Thymus (tissue), 11 donors: ENCODE measurements at regions not wholly inside any gene's neighbourhood (a gene's known extent, or its start where the extent isn't known, plus 50 kb on each side); places are given as distances from the start of the nearest gene placed in this dataset.
"Not testable (repeated sequence)": the region's sequence is repeated elsewhere in the genome, so short reads cannot be mapped to it uniquely, and the experiment has no call there.

Experiments
- DNase-seq, 9 donors: peaks; one replicate each; pipeline ENCODE4 v3.0.0-alpha.2; 2013; ENCODE audit warnings: low spot score in 9 of 9, low read depth in 6 of 9, missing footprints in 1 of 9
- H3K27ac ChIP-seq, 2 donors: one replicate each; pipeline ENCODE4 v1.5.1; 2013; ENCODE audit warnings: control low read depth in 1 of 2, low read depth in 1 of 2, low read length in 1 of 2, mild to moderate bottlenecking in 1 of 2, moderate library complexity in 1 of 2
- H3K27me3 ChIP-seq, 2 donors: one replicate each; pipeline ENCODE4 v1.5.1; 2013; ENCODE audit warnings: low read length in 1 of 2; ENCODE audit not compliant: control insufficient read depth in 2 of 2, insufficient read depth in 1 of 2
- H3K36me3 ChIP-seq, 2 donors: one replicate each; pipeline ENCODE4 v1.5.1; 2013; ENCODE audit warnings: low read length in 1 of 2, mild to moderate bottlenecking in 1 of 2, moderate library complexity in 1 of 2; ENCODE audit not compliant: control insufficient read depth in 2 of 2, insufficient read depth in 2 of 2
- H3K4me1 ChIP-seq, 2 donors: one replicate each; pipeline ENCODE4 v1.5.1; 2013; ENCODE audit warnings: low read length in 2 of 2; ENCODE audit not compliant: control insufficient read depth in 2 of 2, insufficient read depth in 2 of 2
- H3K4me3 ChIP-seq, 2 donors: one replicate each; pipeline ENCODE4 v1.5.1; 2013; ENCODE audit warnings: low read length in 2 of 2, control low read depth in 1 of 2, mild to moderate bottlenecking in 1 of 2
- H3K9me3 ChIP-seq, 2 donors: one replicate each; pipeline ENCODE4 v1.5.1; 2013; ENCODE audit warnings: low read length in 1 of 2, mild to moderate bottlenecking in 1 of 2; ENCODE audit not compliant: control insufficient read depth in 2 of 2, insufficient read depth in 1 of 2
- WGBS: extraction: QIAGEN DNeasy Blood & Tissue Kit; methylation state at CpG from one replicate; pipeline ENCODE4 v1.1.7; 2013; 5-methylcytosine and 5-hydroxymethylcytosine counted together
- donor health status: healthy.

DNA sequence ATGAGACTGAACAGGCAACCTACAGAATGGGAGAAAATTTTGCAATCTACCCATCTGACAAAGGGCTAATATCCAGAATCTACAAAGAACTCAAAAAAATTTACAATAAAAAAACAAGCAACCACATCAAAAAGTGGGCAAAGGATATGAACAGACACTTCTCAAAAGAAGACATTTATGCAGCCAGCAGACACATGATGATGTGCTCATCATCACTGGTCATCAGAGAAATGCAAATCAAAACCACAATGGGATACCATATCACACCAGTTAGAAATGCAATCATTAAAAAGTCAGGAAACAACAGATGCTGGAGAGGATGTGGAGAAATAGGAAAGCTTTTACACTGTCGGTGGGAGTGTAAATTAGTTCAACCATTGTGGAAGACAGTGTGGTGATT is 51.7 kb upstream of the PAXBP1 start:
- H3K36me3 ChIP-seq, H3K27me3 ChIP-seq, H3K27ac ChIP-seq, DNase-seq, H3K4me1 ChIP-seq, H3K9me3 ChIP-seq, H3K4me3 ChIP-seq: not testable (repeated sequence)
- whole genome bisulfite sequencing, result 94% methylated on average over 1 of the region's 1 CpG

DNA sequence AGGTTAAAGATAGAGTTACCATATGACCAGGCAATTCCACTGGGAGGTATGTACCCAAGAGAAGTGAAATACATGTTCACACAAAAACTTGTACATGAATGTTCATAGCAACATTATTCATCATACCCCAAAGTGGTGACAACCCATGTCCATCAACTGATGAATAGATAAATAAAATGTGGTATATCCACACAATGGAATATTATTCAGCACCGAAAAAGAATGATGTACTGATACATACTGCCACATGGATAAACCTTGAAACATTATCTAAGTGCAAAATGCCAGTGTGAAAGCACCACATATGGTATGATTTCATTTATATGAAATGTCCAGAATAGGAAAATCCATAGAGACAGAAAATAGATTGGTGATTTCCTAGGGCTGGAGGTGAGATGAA is 53.4 kb upstream of the PAXBP1 start:
- H3K27me3 ChIP-seq, result no peaks in the 10 kb centered on the region
- H3K4me3 ChIP-seq, result no peak overlapping the region
- no peaks in the 10 kb centered on the region for H3K9me3 ChIP-seq
- no peak for DNase-seq
- no peaks in the 10 kb centered on the region for H3K36me3 ChIP-seq
- no peak overlapping the region for H3K27ac ChIP-seq
- no peaks in the 10 kb centered on the region for H3K4me1 ChIP-seq
- 98% methylated on average over 1 of the region's 1 CpG for WGBS

- H3K36me3 ChIP-seq, result no peaks in the 10 kb centered on the region
- WGBS, result 63% methylated on average over 9 of the region's 9 CpGs
- no peaks in the 10 kb centered on the region for H3K9me3 ChIP-seq
- H3K4me3 ChIP-seq, result no peak overlapping the region
- H3K27ac ChIP-seq, result no peak overlapping the region
- no peaks in the 10 kb centered on the region for H3K4me1 ChIP-seq
- DNase-seq, result peak in 8 of 9 donors; percentile 29 to 71 (median 43)
- no peaks in the 10 kb centered on the region for H3K27me3 ChIP-seq
Measured at GRCh38 chr21:32826329-32827167, 55.0 kb upstream of the PAXBP1 start.

DNA sequence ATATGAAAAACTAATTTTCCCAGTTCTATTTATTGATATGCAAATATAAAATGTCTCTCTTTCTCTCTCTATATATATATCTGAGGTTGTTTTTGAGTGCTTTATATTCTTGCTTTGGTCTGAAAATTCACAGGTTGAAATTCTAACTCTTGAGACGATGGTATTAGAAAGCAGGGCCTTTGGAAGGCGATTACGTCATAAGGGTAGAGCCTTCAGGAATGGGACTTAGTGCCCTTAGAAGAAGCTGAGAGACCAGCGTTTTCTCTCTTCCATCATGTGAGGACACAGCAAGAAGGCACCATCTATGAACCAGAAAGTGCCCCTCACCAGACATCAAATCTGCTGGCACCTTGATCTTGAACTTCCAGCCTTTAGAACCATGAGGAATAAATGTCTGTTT is 57.4 kb upstream of the PAXBP1 start:
- H3K36me3 ChIP-seq, result no peaks in the 10 kb centered on the region
- H3K27me3 ChIP-seq, result no peaks in the 10 kb centered on the region
- no peak overlapping the region for H3K4me3 ChIP-seq
- no peaks in the 10 kb centered on the region for H3K4me1 ChIP-seq
- 97% methylated on average over 4 of the region's 4 CpGs for WGBS
- H3K27ac ChIP-seq, result no peak overlapping the region
- no peaks in the 10 kb centered on the region for H3K9me3 ChIP-seq
- no peak for DNase-seq

DNA sequence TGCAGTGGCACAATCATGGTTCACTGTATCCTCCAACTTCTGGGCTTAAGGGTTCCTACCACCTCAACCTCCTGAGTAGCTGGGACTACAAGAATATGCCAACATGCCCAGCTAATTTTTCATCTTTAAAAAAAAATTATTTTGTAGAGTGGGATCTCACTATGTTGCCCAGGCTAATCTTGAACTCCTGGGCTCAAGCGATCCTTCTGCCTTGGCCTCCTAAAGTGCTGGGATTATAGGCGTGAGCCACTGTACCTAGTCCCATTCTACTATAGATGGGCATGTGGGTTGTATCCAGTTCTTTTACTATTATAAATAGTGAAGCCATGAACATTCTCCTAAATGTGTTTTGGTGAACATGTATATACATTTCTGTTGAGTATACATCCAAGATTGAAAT is 57.9 kb upstream of the PAXBP1 start:
- WGBS, result 98% methylated on average over 2 of the region's 2 CpGs
- no peaks in the 10 kb centered on the region for H3K4me1 ChIP-seq
- no peaks in the 10 kb centered on the region for H3K27me3 ChIP-seq
- H3K9me3 ChIP-seq, result no peaks in the 10 kb centered on the region
- H3K27ac ChIP-seq, result no peak overlapping the region
- H3K4me3 ChIP-seq, result no peak overlapping the region
- DNase-seq, result no peak
- H3K36me3 ChIP-seq, result no peaks in the 10 kb centered on the region

GRCh38 chr21:32831779-32832178 is 60.2 kb upstream of the PAXBP1 start:
- H3K36me3 ChIP-seq, H3K27me3 ChIP-seq, H3K4me3 ChIP-seq, H3K27ac ChIP-seq, DNase-seq, H3K9me3 ChIP-seq, H3K4me1 ChIP-seq: not testable (repeated sequence)
- 95% methylated on average over 10 of the region's 10 CpGs for WGBS

DNA sequence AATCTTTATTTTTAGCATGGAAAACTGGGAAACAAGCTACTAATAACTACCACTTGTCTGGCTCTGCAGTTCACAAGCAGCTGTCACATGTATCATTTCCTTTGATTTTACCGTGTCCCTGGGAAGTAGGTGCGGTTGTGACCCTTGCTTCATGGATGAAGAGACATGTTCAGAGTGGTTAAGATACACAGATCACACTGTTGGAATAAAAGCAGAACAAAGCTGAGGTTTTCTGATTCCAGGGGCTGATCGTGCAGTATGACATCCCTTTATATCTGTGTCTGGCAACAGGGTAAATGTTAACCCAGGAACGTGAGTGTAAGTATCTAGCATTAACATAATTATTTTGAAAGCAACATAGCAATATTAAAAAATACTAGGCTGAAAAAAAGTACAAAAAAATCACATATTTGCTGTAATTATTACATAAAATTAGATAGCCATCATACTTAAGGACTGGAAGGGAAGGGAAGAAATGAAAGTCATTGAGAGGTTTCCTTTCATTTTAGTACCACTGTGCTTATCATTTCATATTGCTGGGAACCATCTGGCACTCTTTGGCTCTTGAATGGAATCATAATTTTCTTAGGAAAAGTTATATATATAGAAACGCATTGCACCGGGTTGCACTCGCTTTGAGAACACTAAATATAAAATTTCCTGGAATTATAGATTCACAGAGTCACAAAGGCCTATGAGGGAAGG is 62.8 kb upstream of the PAXBP1 start:
- 95% methylated on average over 7 of the region's 7 CpGs for WGBS
- Histone ChIP-seq H3K9me3 (peaks cover 0 to 3% of the 10 kb centered on the region in 2 donors), H3K4me1 (no peaks in the 10 kb centered on the region), H3K36me3 (no peaks in the 10 kb centered on the region), H3K27me3 (peaks cover 0 to 4% of the 10 kb centered on the region in 2 donors), H3K27ac (no peak overlapping the region), H3K4me3 (no peak overlapping the region)
- DNase-seq, result no peak

DNA sequence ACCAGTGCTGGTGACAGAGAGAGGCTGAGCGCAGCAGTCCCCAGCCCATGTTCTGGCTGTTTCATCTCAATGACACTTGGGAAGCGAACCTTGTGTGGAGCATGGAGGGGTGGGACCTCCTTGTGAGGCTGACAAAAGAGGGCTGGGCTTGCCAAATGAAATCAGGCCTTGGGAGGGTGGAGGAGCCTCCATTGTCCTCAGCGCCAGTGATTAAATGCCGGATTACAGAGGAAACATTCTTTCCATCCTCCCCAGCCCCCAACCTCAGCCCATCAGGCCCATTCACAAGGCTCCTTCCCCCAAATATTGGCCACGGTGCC is 63.3 kb upstream of the PAXBP1 start:
- H3K4me1 ChIP-seq, result no peaks in the 10 kb centered on the region
- peaks cover 0 to 3% of the 10 kb centered on the region in 2 donors for H3K9me3 ChIP-seq
- no peak overlapping the region for H3K4me3 ChIP-seq
- no peaks in the 10 kb centered on the region for H3K36me3 ChIP-seq
- H3K27ac ChIP-seq, result no peak overlapping the region
- 94% methylated on average over 5 of the region's 5 CpGs for WGBS
- no peak for DNase-seq
- peaks cover 0 to 4% of the 10 kb centered on the region in 2 donors for H3K27me3 ChIP-seq

GRCh38 chr21:32842146-32842545 is 70.6 kb upstream of the PAXBP1 start:
- WGBS, result 100% methylated on average over 1 of the region's 1 CpG
- H3K36me3 ChIP-seq, result no peaks in the 10 kb centered on the region
- no peak overlapping the region for H3K27ac ChIP-seq
- no peak for DNase-seq
- H3K4me1 ChIP-seq, result no peaks in the 10 kb centered on the region
- H3K27me3 ChIP-seq, result peaks cover 0 to 3% of the 10 kb centered on the region in 2 donors
- H3K9me3 ChIP-seq, result no peaks in the 10 kb centered on the region
- no peak overlapping the region for H3K4me3 ChIP-seq
